GM23248 (cell line): ENCODE measurements at regions not wholly inside any gene's neighbourhood (a gene's known extent, or its start where the extent isn't known, plus 50 kb on each side); places are given as distances from the start of the nearest gene placed in this dataset.

ENCODE experiments used
- EZH2 ChIP-seq: fragments of 200-600 bp; sonication (generic); IDR thresholded peaks from 2 replicates; pipeline ENCODE4 v1.6.1; 2018; ENCODE audit warnings: antibody characterized with exemption, mild to moderate bottlenecking; ENCODE audit not compliant: insufficient read depth, poor library complexity, severe bottlenecking
- EZH2phosphoT487 ChIP-seq: fragments of 200-600 bp; sonication (generic); IDR thresholded peaks from 2 replicates; pipeline ENCODE4 v1.6.1; 2018; ENCODE audit warnings: antibody characterized with exemption, moderate library complexity, mild to moderate bottlenecking, low read depth; ENCODE audit not compliant: insufficient read depth

DNA sequence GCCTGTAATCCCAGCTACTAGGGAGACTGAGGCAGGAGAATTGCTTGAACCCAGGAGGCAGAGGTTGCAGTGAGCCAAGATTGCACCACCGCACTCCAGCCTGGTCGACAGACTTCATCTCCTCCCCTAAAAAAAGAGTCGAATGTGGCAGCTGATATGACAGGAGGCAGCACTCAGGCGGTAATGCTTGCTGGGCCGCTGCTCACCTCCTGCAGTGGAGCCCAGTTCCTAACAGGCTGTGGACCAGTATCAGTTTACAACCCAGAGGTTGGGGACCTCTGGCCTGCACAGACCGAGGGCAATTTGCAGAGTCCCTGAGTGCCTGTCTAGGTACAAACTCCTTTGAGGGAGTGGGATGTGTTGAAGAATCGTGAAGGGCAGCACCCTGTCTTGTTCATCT, 136.2 kb downstream of the SMAD6 start:
- TF ChIP-seq EZH2 (no peak), EZH2phosphoT487 (no peak)
